Suprapubic skin (tissue), 4 donors: ENCODE measurements at regions not wholly inside any gene's neighbourhood (a gene's known extent, or its start where the extent isn't known, plus 50 kb on each side); places are given as distances from the start of the nearest gene placed in this dataset.

Experiments used
- EP300 ChIP-seq: sonication (generic); formaldehyde crosslinking; IDR thresholded peaks from one replicate; pipeline ENCODE4 v1.6.1; 2017; ENCODE audit warnings: antibody characterized with exemption
- POLR2A ChIP-seq, 2 donors: fragments of 450-650 bp; IDR thresholded peaks; one replicate each; pipeline ENCODE4 v1.6.1; 2017; ENCODE audit warnings: antibody characterized with exemption in 2 of 2, mild to moderate bottlenecking in 2 of 2, moderate library complexity in 2 of 2
- POLR2AphosphoS5 ChIP-seq, 3 donors: sonication (generic); formaldehyde crosslinking; IDR thresholded peaks; one replicate each; pipeline ENCODE4 v1.6.1; 2017; ENCODE audit warnings: antibody characterized with exemption in 3 of 3
- TF ChIP-seq, protein P1 (sequence below), 2 donors: fragments of 200-600 bp in 1 of 2; fragments of 450-650 bp in 1 of 2; sonication (generic) in 1 of 2; IDR thresholded peaks; one replicate each; pipeline ENCODE4 v1.5.1; 2016 to 2019; ENCODE audit warnings: antibody characterized with exemption in 2 of 2, mild to moderate bottlenecking in 1 of 2, moderate library complexity in 1 of 2

DNA sequence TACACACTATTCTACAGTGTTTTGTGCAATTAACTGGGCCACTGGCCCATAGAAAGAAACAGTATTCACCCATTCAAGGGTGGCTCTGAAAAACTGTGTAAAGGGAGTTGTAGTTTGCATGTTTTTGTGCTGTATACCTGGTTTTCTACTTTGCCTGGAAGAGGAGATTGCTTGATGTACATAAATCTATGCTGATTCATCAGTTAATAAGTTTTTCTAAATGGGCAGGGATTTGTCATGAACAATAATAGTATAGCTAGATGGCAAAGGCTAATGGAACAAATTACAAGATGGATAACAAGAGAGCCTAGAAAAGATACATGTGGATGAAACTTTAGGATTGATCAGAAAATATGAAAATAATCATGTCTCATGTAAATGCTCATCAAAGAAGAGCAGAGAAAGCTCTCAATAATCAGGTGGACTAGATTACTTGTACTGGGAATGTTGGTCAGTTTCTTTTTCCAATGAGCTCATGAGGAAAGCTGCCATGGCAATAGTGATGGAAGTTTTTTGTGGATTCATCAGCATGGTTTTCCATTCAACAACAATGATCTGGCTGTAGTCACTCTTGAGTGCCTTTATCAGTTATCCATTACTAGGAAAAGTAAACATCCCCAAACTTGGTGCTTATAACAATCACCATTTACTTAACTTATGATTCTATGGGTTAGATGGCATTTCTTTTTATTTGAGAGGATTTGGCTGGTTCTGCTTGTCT, 602.8 kb downstream of the BRINP3 start:
- no peak for TF ChIP-seq POLR2A (IDR thresholded peaks at IDR 0.05)
- TF ChIP-seq, protein P1, sequence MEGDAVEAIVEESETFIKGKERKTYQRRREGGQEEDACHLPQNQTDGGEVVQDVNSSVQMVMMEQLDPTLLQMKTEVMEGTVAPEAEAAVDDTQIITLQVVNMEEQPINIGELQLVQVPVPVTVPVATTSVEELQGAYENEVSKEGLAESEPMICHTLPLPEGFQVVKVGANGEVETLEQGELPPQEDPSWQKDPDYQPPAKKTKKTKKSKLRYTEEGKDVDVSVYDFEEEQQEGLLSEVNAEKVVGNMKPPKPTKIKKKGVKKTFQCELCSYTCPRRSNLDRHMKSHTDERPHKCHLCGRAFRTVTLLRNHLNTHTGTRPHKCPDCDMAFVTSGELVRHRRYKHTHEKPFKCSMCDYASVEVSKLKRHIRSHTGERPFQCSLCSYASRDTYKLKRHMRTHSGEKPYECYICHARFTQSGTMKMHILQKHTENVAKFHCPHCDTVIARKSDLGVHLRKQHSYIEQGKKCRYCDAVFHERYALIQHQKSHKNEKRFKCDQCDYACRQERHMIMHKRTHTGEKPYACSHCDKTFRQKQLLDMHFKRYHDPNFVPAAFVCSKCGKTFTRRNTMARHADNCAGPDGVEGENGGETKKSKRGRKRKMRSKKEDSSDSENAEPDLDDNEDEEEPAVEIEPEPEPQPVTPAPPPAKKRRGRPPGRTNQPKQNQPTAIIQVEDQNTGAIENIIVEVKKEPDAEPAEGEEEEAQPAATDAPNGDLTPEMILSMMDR (IDR thresholded peaks at IDR 0.05), result no peak
- no peak for TF ChIP-seq EP300
- TF ChIP-seq POLR2AphosphoS5 (IDR thresholded peaks at IDR 0.05), result no peak
